CD1c-positive myeloid dendritic cell (primary cell): ENCODE measurements at regions not wholly inside any gene's neighbourhood (a gene's known extent, or its start where the extent isn't known, plus 50 kb on each side); places are given as distances from the start of the nearest gene placed in this dataset.
"Not testable (repeated sequence)": the region's sequence is repeated elsewhere in the genome, so short reads cannot be mapped to it uniquely, and the experiment has no call there.

Experiments used
- DNase-seq: peaks from one replicate; pipeline ENCODE4 v3.0.0-alpha.2; 2016; ENCODE audit errors: extremely low spot score

- no peak for DNase-seq
These were observed 241.6 kb downstream of the SUCLG1 start for GRCh38 chr2:84217456-84217855.

GRCh38 chr2:84214455-84214854 is 244.6 kb downstream of the SUCLG1 start:
- no peak for DNase-seq

GRCh38 chr2:84212611-84213314 is 246.3 kb downstream of the SUCLG1 start:
- DNase-seq: no peak

GRCh38 chr2:84209941-84210340 is 249.1 kb downstream of the SUCLG1 start:
- no peak for DNase-seq

GRCh38 chr2:84204995-84205394 is 254.1 kb downstream of the SUCLG1 start:
- no peak for DNase-seq

GRCh38 chr2:84202166-84202565 is 256.9 kb downstream of the SUCLG1 start:
- no peak for DNase-seq

GRCh38 chr2:84201158-84201557 is 257.9 kb downstream of the SUCLG1 start:
- DNase-seq: no peak

GRCh38 chr2:84197901-84198300 is 261.2 kb downstream of the SUCLG1 start:
- DNase-seq: no peak

GRCh38 chr2:84194949-84195644 is 264.0 kb downstream of the SUCLG1 start:
- no peak for DNase-seq

- no peak for DNase-seq
These were observed 264.9 kb downstream of the SUCLG1 start for GRCh38 chr2:84194181-84194580.

GRCh38 chr2:84187258-84187657 is 271.8 kb downstream of the SUCLG1 start:
- no peak for DNase-seq

- no peak for DNase-seq
These were observed 277.2 kb downstream of the SUCLG1 start for GRCh38 chr2:84181927-84182326.

- DNase-seq: no peak
These were observed 281.3 kb downstream of the SUCLG1 start for GRCh38 chr2:84177733-84178132.

- DNase-seq: no peak
These were observed 283.1 kb downstream of the SUCLG1 start for GRCh38 chr2:84175970-84176369.

- no peak for DNase-seq
These were observed 283.7 kb downstream of the SUCLG1 start for GRCh38 chr2:84175340-84175739.

GRCh38 chr2:84173041-84173440 is 286.0 kb downstream of the SUCLG1 start:
- no peak for DNase-seq

- no peak for DNase-seq
These were observed 288.1 kb downstream of the SUCLG1 start for GRCh38 chr2:84170979-84171378.

GRCh38 chr2:84169871-84170270 is 289.2 kb downstream of the SUCLG1 start:
- no peak for DNase-seq

GRCh38 chr2:84168552-84168951 is 290.5 kb downstream of the SUCLG1 start:
- not testable (repeated sequence) for DNase-seq

GRCh38 chr2:84165256-84165655 is 293.8 kb downstream of the SUCLG1 start:
- DNase-seq: no peak

GRCh38 chr2:84160453-84160852 is 298.6 kb downstream of the SUCLG1 start:
- no peak for DNase-seq

GRCh38 chr2:84158605-84159004 is 300.5 kb downstream of the SUCLG1 start:
- no peak for DNase-seq

GRCh38 chr2:84152462-84152861 is 306.6 kb downstream of the SUCLG1 start:
- no peak for DNase-seq

- no peak for DNase-seq
These were observed 314.7 kb downstream of the SUCLG1 start for GRCh38 chr2:84144345-84144744.
